ENCODE measurements at regions not wholly inside any gene's neighbourhood (a gene's known extent, or its start where the extent isn't known, plus 50 kb on each side); places are given as distances from the start of the nearest gene placed in this dataset.
"Not testable (repeated sequence)": the region's sequence is repeated elsewhere in the genome, so short reads cannot be mapped to it uniquely, and the experiment has no call there.

- no peak for DNase-seq (ENCODE audit: low read depth)
These were observed 143.6 kb upstream of the ZSWIM2 start for GRCh38 chr2:186992597-186992996.

GRCh38 chr2:186991766-186992417, 142.9 kb upstream of the ZSWIM2 start:
- no peak for DNase-seq (ENCODE audit: low read depth)

DNA sequence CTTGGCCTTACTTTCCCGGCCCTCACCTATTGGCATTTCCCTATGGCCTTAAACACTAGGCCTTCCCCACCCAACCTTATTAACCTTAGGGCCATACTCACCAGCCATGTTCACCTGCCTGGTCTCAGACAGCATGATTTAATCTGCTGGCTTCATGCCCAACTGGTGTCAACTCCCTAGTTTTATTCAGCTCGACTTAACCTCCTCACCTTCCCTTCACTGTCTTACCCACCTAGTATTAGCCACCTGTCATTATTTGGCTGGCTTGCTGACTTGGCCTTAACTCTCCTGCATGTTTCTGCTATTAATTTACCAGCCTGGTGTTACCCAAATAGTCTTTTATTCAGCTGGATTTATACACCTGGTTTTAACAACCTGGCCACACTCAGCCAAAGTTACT, 136.0 kb upstream of the ZSWIM2 start:
- no peak for DNase-seq (ENCODE audit: low read depth)

DNA sequence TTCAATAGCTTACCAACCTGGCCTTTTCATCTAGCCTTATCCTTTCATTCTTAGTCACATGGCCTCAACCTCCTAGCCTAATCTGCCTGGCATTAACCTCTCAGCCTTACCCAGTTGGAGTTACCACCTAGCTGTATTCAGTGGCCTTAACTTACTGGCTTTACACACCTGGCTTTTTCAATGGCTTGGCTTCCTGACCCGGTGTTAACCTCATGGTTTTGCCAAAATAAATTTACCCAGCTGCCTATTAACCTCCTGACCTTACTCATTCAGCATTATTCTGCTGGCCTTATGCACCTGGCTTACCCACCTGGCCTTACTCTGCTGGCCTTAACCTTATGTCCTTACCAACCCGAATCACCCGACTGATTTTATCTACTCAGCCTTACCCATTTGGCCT, 135.5 kb upstream of the ZSWIM2 start:
- no peak for DNase-seq (ENCODE audit: low read depth)

- no peak for DNase-seq (ENCODE audit: low read depth)
These were observed 132.0 kb upstream of the ZSWIM2 start for GRCh38 chr2:186980787-186981550.

DNA sequence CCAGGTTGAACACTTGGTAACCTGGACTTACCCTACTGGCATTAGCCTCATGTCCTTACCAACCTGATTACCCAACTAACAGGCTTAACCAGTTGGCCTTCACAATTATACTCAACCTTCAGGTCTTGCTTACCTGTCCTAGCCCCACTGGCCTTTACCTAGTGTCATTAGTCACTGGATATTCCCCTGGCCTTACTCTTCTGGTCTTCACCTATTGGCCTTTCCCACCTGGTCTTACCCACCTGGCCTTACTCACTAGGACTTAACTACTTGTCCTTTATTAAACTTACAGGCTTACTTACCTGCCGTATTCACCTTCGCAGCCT, 131.1 kb upstream of the ZSWIM2 start:
- no peak for DNase-seq (ENCODE audit: low read depth)

DNA sequence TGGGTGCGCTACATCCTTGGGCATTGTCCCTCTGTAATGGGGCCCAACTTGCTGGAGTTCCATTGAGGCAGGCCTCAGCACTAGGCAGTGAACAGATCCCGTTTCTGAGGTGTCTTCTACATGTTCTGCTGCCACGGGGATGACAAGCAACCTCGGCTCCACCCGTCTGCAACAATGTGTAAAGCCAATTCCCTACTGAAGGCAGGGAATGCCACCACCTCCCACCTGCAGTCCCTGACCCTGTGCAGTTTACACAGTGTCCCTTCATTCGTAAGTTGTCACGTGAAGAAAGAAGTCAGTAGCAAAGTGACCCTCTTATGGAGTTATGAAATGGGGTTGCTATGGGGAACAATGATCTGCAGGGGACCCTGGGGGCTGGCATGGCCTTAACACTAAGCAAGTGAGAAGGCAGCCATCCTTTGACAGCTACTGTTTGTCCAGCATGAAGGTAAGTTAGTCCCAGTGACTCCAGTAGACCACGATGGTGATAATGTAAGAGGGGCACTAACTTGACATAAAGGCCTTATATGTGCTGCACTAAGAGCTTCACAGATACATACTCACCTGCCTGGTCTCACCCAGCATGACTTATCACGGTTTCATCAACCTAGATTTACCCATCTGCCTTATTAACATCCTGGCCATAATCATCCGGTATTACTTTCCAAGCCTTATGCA, 130.6 kb upstream of the ZSWIM2 start:
- DNase-seq (ENCODE audit: low read depth) = no peak

DNA sequence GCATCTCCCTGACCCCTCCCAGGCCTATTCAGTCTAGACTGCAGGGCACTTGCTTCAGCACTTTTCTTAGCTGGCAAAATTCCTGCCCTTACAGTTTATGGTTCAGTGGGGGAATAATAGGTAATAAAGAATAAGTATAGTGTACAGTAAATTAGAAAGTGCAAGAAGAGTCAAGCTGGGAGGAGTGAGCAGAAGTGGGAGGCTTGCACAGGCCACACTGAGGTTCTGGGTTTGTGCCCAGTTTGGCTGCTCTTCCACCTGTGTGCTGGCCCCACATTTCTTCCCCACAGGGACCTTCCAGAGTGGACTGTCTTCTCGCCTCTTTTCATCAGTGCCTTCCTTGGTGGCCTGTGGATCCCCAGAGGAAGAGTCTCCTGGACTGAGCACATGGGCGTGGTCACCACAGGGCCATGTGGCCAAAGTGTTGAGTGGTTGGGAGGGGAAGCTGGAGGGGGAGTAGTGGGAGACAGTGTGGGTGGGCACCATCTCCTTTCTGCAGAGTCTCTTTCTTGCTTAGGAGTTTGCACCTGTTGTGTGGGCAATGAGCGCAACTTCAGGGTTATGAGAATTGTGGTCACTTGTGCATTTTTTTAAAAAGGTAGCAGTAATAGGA, 128.6 kb upstream of the ZSWIM2 start:
- DNase-seq (ENCODE audit: low read depth) = no peak

GRCh38 chr2:186976329-186976728, 127.4 kb upstream of the ZSWIM2 start:
- no peak for DNase-seq (ENCODE audit: low read depth)

GRCh38 chr2:186972281-186972970, 123.5 kb upstream of the ZSWIM2 start:
- no peak for DNase-seq (ENCODE audit: low read depth)

DNA sequence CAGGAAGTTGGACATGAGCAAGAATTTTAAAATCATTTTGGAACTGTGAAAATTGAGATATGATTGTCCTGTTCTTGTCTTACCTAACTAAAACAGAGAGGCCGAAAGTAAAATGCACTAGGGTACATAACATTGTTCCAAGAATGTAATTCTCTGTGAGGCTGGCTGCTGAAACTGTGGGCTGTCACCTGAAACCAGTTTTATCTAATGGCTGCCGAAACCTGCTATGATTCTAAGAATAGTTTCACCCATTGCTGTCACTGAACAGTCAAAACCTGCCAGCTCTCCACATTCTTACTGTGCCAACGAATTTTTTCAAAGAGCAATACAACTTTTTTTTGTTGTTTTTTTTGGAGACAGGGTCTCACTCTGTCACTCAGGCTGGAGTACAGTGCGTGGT, 119.3 kb upstream of the ZSWIM2 start:
- DNase-seq (ENCODE audit: low read depth) = no peak

GRCh38 chr2:186966015-186966414, 117.0 kb upstream of the ZSWIM2 start:
- no peak for DNase-seq (ENCODE audit: low read depth)

GRCh38 chr2:186962085-186962747, 113.2 kb upstream of the ZSWIM2 start:
- DNase-seq (ENCODE audit: low read depth) = no peak

DNA sequence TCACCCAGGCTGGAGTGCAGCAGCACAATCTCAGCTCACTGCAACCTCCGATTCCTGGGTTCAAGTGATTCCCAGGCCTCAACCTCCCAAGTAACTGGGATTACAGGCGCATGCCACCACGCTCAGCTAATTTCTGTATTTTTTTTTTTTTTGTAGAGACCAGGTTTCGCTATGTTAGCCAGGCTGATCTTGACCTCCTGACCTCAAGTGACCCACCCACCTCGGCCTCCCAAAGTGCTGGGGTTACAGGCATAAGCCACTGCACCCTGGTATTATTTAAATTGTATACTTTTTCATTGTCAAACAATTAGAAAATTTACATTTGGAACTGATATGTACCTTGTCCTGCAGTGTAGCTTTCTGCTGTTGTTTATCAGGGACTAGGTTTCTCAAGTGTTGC, 111.3 kb upstream of the ZSWIM2 start:
- not testable (repeated sequence) for DNase-seq (ENCODE audit: low read depth)

DNA sequence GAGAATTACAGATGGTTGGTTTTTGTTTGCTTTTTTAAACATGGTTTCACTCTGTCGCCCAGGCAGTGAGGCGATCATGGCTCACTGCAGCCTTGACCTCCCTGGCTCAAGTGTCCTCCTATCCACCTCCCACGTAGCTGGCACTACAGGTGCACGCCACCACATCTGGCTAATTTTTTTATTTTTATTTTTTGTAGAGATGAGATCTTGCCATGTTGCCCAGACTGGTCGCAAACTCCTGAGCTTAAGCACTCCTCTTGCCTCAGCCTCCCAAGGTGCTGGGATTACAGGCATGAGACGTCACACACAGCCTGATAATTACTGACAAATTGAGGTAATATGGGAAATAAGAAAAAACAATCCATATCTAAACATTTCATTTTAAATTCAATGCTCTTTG, 110.5 kb upstream of the ZSWIM2 start:
- no peak for DNase-seq (ENCODE audit: low read depth)

- peak; percentile 66 for DNase-seq (ENCODE audit: low read depth)
These were observed 101.7 kb upstream of the ZSWIM2 start for GRCh38 chr2:186950694-186951093.

- DNase-seq (ENCODE audit: low read depth) = no peak
These were observed 100.8 kb upstream of the ZSWIM2 start for GRCh38 chr2:186949726-186950256.

DNA sequence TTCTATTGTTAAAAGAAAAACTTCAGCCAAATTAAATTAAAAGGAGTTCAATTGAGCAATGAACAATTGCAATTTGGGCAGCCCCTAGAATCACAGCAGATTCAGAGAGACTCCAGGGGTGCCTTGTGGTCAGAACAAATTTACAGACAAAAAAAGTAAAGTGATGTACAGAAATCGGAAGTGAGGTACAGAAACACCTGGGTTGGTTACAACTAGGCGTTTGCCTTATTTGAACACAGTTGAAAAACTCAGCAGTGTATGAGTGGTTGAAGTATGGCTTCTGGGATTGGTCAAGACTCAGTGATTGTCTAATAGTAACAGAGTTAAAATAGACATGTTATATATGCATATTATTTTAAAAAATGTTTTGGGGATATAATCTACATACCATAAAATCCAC, 98.5 kb upstream of the ZSWIM2 start:
- no peak for DNase-seq (ENCODE audit: low read depth)

- no peak for DNase-seq (ENCODE audit: low read depth)
These were observed 98.0 kb upstream of the ZSWIM2 start for GRCh38 chr2:186946896-186947467.

DNA sequence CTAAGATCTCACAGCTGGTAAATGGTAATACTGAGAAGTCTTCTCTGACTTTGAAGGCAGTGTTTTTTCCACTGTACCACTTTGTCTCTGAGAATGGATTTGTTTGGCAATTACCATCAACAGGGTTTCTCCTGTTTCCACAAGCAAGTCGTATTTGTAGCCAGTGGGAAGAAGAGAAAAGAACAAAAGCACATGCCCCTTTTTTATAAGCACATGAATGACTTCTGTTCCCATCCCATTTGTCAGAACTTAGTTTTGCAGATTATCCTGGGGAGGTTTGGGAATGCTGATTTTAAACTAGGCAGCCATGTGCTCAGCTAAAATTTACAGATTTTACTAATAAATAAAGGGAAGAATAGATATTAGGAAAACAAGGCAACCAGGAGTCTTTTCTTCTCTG, 92.9 kb upstream of the ZSWIM2 start:
- DNase-seq (ENCODE audit: low read depth) = no peak

- DNase-seq (ENCODE audit: low read depth) = no peak
These were observed 91.5 kb upstream of the ZSWIM2 start for GRCh38 chr2:186940463-186940862.

All from Daoy (cell line).